ENCODE measurements at regions not wholly inside any gene's neighbourhood (a gene's known extent, or its start where the extent isn't known, plus 50 kb on each side); places are given as distances from the start of the nearest gene placed in this dataset.

DNA sequence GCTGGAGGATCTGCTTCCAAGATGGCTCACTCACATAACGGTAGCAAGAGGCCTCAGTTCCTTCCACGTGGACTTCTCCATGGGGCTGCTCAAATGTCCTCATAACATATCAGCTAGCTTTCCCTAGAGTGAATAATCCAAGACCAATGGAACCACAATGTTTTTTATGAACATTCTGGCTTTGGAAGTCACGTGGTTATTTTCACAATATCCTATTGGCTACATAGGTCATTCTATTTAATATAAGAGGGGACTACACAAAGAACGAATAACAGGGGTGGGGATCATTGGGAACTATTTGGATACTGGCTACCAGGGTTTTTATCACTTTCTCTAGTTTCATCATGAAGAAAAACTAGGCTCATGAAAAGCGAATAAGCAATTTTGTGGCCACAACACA is 81.4 kb downstream of the ZNF622 start:
- Histone ChIP-seq H3K27ac (no peak overlapping the region), H3K27me3 (no peaks in the 10 kb centered on the region), H3K9me3 (no peaks in the 10 kb centered on the region), H3K36me3 (ENCODE audit: low read depth, missing control alignments) (no peaks in the 10 kb centered on the region), H3K4me1 (no peaks in the 10 kb centered on the region), H3K4me3 (no peak overlapping the region)
- 85 to 91% methylated on average over 5 of the region's 5 CpGs for WGBS, 2 donors
- no peak for TF ChIP-seq POLR2A (IDR thresholded peaks at IDR 0.05)
- intact Hi-C loops (cut with DNase I; ENCODE audit: low total_unique reads) = no loop called here
- no peak for DNase-seq

DNA sequence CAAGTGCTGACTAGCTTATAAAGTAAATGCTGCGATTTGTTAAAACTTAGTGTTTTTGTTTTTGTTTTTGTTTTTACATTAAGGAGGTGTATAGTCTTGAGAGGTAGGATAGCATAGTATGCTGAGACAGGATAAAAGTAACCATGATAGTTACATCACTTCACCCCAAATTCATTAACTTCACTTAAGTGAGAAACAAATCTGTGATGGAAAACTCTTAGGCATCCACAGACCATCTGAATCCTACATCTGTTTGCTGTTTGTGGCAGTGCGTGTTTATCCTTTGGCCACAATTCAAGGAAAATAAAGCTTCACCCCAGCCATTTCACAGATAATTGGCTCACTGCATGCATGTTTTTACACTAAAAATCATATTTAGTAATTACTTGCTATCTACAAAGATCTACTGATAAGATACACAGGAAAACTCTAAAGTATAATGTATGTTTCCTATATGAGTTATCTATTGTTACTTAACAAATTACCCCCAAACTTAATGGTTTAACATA is 82.0 kb downstream of the ZNF622 start:
- TF ChIP-seq, protein P1, sequence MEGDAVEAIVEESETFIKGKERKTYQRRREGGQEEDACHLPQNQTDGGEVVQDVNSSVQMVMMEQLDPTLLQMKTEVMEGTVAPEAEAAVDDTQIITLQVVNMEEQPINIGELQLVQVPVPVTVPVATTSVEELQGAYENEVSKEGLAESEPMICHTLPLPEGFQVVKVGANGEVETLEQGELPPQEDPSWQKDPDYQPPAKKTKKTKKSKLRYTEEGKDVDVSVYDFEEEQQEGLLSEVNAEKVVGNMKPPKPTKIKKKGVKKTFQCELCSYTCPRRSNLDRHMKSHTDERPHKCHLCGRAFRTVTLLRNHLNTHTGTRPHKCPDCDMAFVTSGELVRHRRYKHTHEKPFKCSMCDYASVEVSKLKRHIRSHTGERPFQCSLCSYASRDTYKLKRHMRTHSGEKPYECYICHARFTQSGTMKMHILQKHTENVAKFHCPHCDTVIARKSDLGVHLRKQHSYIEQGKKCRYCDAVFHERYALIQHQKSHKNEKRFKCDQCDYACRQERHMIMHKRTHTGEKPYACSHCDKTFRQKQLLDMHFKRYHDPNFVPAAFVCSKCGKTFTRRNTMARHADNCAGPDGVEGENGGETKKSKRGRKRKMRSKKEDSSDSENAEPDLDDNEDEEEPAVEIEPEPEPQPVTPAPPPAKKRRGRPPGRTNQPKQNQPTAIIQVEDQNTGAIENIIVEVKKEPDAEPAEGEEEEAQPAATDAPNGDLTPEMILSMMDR (IDR thresholded peaks at IDR 0.05) = no peak
- TF ChIP-seq POLR2A (IDR thresholded peaks at IDR 0.05) = no peak
- no peak overlapping the region for H3K4me3 ChIP-seq
- no peak for DNase-seq
- no peaks in the 10 kb centered on the region for H3K36me3 ChIP-seq (ENCODE audit: low read depth, missing control alignments)
- no peaks in the 10 kb centered on the region for H3K4me1 ChIP-seq
- H3K9me3 ChIP-seq = no peaks in the 10 kb centered on the region
- no peak overlapping the region for H3K27ac ChIP-seq
- no peaks in the 10 kb centered on the region for H3K27me3 ChIP-seq
- intact Hi-C loops (cut with DNase I; ENCODE audit: low total_unique reads) = no loop called here
- WGBS, 2 donors = 74 to 80% methylated on average over 2 of the region's 2 CpGs

DNA sequence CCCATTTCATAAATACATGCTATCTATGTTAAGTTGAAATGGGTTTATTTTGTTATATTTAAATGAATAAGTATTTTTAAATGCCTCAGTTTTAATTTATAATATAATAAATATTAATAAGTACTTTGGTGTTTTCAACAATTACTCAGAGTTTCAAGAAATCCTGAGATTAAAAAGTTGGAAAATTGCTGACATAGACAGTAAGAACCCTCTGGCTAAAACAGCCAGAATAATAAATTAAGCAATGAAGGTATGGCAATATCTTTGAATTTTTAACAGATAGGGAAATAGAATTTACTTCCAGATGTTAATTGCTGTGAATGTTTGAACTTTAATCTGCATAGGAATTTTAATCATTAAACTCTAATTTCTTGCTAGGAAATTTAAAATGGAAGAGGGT is 83.6 kb downstream of the ZNF622 start:
- TF ChIP-seq, protein P1 (IDR thresholded peaks at IDR 0.05) = no peak
- TF ChIP-seq POLR2A (IDR thresholded peaks at IDR 0.05) = no peak
- Histone ChIP-seq H3K4me1 (no peaks in the 10 kb centered on the region), H3K4me3 (no peak overlapping the region), H3K27me3 (no peaks in the 10 kb centered on the region), H3K9me3 (no peaks in the 10 kb centered on the region), H3K27ac (no peak overlapping the region), H3K36me3 (ENCODE audit: low read depth, missing control alignments) (no peaks in the 10 kb centered on the region)
- intact Hi-C loops (cut with DNase I; ENCODE audit: low total_unique reads) = no loop called here
- DNase-seq = no peak

DNA sequence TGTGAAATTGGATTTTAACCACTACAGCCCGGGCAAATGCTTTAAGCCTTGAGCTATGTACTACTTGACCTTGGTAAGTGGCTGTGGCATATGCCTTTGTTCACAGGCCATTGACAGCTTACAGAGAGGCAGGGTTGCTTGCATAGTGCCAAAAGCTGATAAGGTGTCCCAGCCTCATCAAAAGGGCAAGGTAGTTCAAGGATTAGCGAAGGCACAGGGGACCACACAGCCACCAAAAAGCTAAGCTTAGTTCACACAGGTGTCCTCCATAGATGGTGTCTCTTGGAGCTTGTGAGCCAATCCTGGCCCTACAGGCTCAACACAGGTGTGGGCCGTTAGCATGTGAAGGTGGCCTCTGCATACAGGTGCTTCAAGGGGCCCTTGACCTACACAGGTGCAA is 86.8 kb downstream of the ZNF622 start:
- H3K27me3 ChIP-seq = no peaks in the 10 kb centered on the region
- no peak overlapping the region for H3K4me3 ChIP-seq
- intact Hi-C loops (cut with DNase I; ENCODE audit: low total_unique reads) = no loop called here
- DNase-seq = no peak
- 55 to 84% methylated on average over 3 of the region's 3 CpGs for WGBS, 2 donors
- H3K36me3 ChIP-seq (ENCODE audit: low read depth, missing control alignments) = no peaks in the 10 kb centered on the region
- no peaks in the 10 kb centered on the region for H3K4me1 ChIP-seq
- H3K9me3 ChIP-seq = no peaks in the 10 kb centered on the region
- TF ChIP-seq, protein P1 (IDR thresholded peaks at IDR 0.05) = no peak
- no peak for TF ChIP-seq POLR2A (IDR thresholded peaks at IDR 0.05)
- H3K27ac ChIP-seq = no peak overlapping the region

DNA sequence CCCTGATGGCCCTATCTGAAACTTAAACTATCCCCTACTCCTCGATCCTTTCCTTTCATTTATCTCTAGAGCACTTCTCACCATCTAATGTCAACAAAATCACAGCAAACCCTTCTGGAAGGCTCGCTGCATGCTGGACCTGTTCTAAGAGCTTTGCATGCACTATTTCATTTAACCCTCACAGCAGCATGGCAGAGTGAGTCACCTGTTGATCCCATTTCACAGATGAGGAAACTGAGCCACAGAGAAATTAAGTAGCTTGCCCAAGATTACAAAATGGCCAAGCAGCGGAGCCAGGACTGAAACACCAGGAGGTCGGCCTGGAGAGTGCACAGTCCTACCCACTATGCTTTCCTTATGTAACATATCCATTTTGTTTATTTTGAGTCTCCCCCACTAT is 93.1 kb downstream of the ZNF622 start:
- Histone ChIP-seq H3K27me3 (no peaks in the 10 kb centered on the region), H3K4me1 (no peaks in the 10 kb centered on the region), H3K36me3 (ENCODE audit: low read depth, missing control alignments) (no peaks in the 10 kb centered on the region), H3K4me3 (no peak overlapping the region), H3K9me3 (no peaks in the 10 kb centered on the region), H3K27ac (no peak overlapping the region)
- DNase-seq = no peak
- 88 to 92% methylated on average over 4 of the region's 4 CpGs for WGBS, 2 donors
- intact Hi-C loops (cut with DNase I; ENCODE audit: low total_unique reads) = no loop called here
- TF ChIP-seq, protein P1 (IDR thresholded peaks at IDR 0.05) = no peak
- TF ChIP-seq POLR2A (IDR thresholded peaks at IDR 0.05) = no peak

All from testis (tissue), 2 donors.